Epithelial cell of proximal tubule (primary cell): ENCODE measurements at regions not wholly inside any gene's neighbourhood (a gene's known extent, or its start where the extent isn't known, plus 50 kb on each side); places are given as distances from the start of the nearest gene placed in this dataset.
"Not testable (repeated sequence)": the region's sequence is repeated elsewhere in the genome, so short reads cannot be mapped to it uniquely, and the experiment has no call there.

ENCODE experiments used
- DNase-seq: peaks from one replicate; pipeline ENCODE4 v3.0.0-alpha.2; 2011; ENCODE audit warnings: low read depth
- H3K4me3 ChIP-seq: 2 replicates; pipeline ENCODE4 v1.5.1; 2011; ENCODE audit warnings: low read depth, mild to moderate bottlenecking, low read length
- CTCF ChIP-seq: conservative IDR thresholded peaks from 2 replicates; pipeline ENCODE4 v1.5.1; 2012; ENCODE audit warnings: low read depth, mild to moderate bottlenecking, low read length

DNA sequence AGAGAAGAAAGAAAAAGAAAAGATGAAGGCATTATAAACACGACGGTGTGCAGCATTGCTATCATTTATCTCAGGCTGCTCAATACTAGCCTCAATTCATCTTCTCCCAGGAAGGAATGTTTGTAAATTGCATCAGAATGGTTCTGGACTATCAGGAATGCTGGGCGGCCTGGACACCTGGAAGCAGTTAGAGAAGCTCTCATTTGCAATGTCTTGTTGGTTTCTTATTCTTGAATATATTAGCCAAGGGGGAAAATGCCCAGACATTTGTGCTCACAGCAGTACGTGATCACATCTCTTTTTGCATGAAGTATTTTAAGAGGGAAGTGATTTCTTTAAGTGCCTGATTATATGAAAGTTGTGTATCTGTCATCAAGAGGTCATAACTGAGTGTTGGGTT is 85.6 kb upstream of the IMMP2L start:
- TF ChIP-seq CTCF = no peak
- H3K4me3 ChIP-seq = no peak overlapping the region
- DNase-seq = no peak

DNA sequence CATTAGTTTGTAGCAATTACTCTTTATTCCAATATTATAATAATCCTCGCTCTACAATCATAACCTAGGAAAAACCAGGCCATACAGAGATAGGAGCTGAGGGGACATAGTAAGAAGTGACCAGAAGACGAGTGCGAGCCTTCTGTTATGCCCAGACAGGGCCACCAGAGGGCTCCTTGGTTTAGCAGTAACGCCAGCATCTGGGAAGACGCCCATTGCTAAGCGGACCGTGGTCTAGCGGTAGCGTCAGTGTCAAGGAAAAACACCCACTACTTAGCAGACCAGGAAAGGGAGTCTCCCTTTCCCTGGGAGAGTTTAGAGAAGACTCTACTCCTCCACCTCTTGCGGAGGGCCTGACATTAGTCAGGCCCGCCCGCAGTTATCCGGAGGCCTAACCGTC is 82.3 kb upstream of the IMMP2L start:
- H3K4me3 ChIP-seq, DNase-seq: not testable (repeated sequence)
- TF ChIP-seq CTCF = peak; percentile 28

DNA sequence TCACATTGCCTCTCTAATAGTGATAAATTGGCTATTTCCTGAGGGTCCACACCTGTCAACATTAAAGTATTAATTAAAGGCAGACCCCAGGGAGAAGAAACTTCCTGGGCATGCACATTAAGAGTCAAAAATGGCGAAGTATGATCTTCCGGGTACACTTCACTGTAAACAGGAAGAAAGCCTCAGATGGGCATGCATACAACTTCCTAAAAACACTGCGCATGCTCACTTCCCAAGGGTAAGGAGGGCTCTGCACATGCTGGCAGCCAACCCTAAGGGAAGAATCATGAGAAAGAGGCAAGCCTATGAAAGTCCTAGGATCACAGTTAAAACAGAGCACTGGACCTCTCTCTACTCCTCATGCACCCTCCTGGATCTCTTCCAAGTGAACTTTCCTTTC is 80.1 kb upstream of the IMMP2L start:
- TF ChIP-seq CTCF = no peak
- H3K4me3 ChIP-seq = no peak overlapping the region
- DNase-seq = no peak

DNA sequence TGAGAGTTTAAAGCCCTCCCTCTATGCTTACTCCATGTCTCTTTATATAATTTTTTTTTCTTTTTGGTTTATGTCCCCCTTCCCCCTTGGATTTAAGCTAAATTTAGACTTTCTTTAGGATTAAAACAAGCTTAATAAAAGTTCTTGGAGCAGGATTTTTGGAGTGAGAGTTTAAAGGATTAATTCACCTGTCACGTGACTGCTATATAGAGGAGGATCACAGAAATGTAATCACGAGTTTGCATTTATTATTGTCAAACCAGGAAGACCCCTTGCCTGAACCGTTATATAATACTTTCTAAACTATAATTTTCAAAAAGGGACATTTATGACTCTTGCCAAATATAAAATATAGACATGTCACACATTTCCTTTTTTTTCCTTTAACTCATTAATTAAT is 78.1 kb upstream of the IMMP2L start:
- no peak overlapping the region for H3K4me3 ChIP-seq
- TF ChIP-seq CTCF = no peak
- DNase-seq = no peak

GRCh38 chr7:111639934-111640333 is 77.6 kb upstream of the IMMP2L start:
- no peak for TF ChIP-seq CTCF
- no peak for DNase-seq
- H3K4me3 ChIP-seq = no peak overlapping the region

DNA sequence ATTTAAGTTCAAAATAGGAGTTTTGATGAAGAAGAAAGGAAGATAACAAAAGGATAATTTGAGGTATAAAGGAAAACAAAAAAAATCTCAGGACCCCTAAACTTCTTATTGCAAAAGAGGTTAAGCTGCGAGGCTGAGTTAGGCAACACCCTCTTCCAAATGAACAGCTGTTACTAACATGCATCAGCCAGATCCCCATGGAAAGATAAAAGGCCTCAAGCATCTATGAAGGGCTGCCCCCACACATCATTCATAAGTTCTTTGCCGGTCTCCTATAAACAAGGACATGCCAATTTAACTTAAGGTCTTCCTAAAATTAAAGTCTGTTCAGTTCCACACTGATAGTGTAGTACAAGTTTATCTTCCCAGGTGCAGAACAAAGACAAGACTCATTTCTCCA is 75.8 kb upstream of the IMMP2L start:
- no peak overlapping the region for H3K4me3 ChIP-seq
- TF ChIP-seq CTCF = no peak
- DNase-seq = no peak

GRCh38 chr7:111633878-111634277 is 71.6 kb upstream of the IMMP2L start:
- H3K4me3 ChIP-seq = no peak overlapping the region
- no peak for TF ChIP-seq CTCF
- DNase-seq = no peak
